OCI-LY7 (cell line): ENCODE measurements at regions not wholly inside any gene's neighbourhood (a gene's known extent, or its start where the extent isn't known, plus 50 kb on each side); places are given as distances from the start of the nearest gene placed in this dataset.

ENCODE experiments used
- EZH2phosphoT487 ChIP-seq: fragments of 200-600 bp; sonication (generic); IDR thresholded peaks from 2 replicates; pipeline ENCODE4 v1.6.1; 2018; ENCODE audit warnings: low read depth, borderline replicate concordance, mild to moderate bottlenecking, mixed run types, antibody characterized with exemption, low read length, moderate library complexity, mixed read lengths
- TF ChIP-seq, protein P1 (sequence below): fragments of 200-600 bp; sonication (generic); conservative IDR thresholded peaks from 2 replicates; pipeline ENCODE4 v1.5.1; 2014; ENCODE audit warnings: mild to moderate bottlenecking, antibody characterized with exemption, low read length, moderate library complexity, mixed read lengths

DNA sequence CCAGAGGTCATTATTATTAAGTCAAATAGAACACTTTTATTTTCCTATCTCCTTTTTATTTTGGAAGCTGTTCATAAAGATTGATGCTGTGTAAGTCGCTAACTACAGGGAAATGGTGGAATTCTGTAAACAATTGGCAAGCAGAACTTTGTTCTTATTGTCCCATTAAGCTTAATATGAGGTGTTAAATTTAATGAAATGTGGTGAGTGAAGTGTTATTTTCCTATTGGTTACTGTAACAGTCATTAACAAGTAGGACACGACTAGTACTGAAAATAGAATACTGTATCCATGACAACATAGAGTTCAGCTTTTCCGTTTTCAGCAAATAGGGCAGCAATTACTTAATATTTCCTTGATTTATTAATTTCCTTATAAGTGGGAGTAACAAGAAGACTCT lies 279.1 kb upstream of the ZEB2 start:
- TF ChIP-seq, protein P1, sequence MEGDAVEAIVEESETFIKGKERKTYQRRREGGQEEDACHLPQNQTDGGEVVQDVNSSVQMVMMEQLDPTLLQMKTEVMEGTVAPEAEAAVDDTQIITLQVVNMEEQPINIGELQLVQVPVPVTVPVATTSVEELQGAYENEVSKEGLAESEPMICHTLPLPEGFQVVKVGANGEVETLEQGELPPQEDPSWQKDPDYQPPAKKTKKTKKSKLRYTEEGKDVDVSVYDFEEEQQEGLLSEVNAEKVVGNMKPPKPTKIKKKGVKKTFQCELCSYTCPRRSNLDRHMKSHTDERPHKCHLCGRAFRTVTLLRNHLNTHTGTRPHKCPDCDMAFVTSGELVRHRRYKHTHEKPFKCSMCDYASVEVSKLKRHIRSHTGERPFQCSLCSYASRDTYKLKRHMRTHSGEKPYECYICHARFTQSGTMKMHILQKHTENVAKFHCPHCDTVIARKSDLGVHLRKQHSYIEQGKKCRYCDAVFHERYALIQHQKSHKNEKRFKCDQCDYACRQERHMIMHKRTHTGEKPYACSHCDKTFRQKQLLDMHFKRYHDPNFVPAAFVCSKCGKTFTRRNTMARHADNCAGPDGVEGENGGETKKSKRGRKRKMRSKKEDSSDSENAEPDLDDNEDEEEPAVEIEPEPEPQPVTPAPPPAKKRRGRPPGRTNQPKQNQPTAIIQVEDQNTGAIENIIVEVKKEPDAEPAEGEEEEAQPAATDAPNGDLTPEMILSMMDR = no peak
- TF ChIP-seq EZH2phosphoT487 = no peak
